GM12872 (cell line): ENCODE measurements at regions not wholly inside any gene's neighbourhood (a gene's known extent, or its start where the extent isn't known, plus 50 kb on each side); places are given as distances from the start of the nearest gene placed in this dataset.
A peak's percentile ranks its signal among the peaks of the same experiment; 100 is the strongest.

Experiments
- CTCF ChIP-seq: IDR thresholded peaks from 3 replicates; pipeline ENCODE4 v1.5.1; 2011; ENCODE audit warnings: low read depth, mild to moderate bottlenecking, low read length, moderate library complexity; ENCODE audit not compliant: insufficient read depth

- TF ChIP-seq CTCF, result no peak
Measured at GRCh38 chr7:25850216-25850615, 301.8 kb upstream of the NFE2L3 start.

- TF ChIP-seq CTCF, result no peak
Measured at GRCh38 chr7:25850735-25851134, 301.3 kb upstream of the NFE2L3 start.

DNA sequence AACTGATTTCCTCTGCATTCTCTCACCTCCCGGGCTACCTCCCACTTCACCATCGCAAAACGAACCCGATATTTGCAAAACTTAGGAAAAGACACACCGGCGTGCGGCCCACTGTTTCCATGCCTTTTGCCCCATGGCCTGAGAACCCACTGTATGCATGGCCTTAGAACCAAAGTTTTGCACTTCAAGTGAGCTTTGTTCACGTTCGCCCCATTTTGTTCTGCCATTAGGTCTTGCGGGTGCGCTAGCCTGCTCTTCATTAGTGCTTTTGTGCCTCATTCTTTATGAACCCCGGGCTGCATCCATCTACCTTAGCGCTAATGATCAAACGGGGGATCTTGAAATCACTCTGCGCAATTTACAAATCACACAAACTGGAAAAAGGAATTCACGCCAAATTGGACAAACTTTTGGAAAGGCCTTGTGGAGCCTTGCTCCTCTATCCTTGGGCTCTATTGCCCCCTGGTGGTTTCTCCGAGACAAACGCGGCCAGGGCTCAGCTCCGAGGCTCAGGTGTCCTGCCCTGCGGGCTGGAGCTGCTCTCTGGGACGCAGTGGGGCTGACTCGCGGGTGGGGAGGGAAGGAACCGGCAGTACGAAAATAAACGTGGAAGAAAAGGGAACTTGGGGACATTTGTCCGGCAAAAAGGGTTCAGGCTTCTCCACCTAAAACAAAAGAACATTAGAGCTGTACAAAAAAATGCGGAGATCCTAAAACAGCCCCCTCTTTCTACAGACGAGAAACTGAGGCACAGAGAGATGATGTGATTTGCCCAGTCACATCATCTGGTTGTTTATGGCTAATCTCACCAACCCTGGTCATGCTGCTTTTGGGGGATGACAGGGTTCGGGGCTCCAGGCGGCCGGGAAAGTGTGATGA lies 300.4 kb upstream of the NFE2L3 start:
- TF ChIP-seq CTCF, result peak; percentile 90

DNA sequence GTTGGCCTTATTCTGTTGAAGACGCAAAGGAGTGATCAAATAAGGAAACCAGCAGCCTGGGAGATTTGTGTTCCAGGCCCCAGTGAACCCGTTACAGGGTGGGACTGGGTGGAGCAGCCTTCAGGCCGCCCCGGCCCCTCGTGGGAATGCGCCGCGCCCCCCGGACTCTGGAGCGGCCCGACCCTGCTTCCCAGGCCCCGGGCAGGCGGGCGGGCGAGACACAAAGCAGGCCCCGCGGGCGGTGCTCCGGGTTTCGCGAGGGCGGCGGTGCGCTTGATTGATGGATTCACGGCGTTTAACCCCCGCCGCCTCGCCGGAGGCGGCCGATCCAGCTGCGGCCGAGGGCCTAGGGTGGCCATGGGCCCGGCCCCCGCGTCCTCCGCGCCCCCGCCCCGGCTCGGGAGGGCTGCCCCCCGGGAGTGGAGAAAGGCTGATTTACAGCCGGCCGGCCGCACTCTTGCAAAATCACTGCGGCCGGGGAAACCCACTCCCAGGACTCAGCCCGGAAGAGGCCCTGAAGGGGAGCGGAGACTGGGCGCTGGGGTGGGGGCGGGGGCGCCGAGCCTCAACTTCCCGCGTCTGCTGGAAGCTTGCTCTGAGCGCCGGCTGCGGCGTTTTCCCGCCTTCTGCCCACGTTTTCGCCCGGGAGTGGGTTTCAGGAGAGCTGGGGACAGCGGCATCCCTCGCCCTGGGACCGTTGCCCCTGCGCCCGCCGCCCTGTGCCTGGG lies 299.6 kb upstream of the NFE2L3 start:
- TF ChIP-seq CTCF, result no peak

- TF ChIP-seq CTCF, result no peak
Measured at GRCh38 chr7:25852939-25853271, 299.1 kb upstream of the NFE2L3 start.

GRCh38 chr7:25853314-25853713 lies 298.7 kb upstream of the NFE2L3 start:
- TF ChIP-seq CTCF, result no peak

DNA sequence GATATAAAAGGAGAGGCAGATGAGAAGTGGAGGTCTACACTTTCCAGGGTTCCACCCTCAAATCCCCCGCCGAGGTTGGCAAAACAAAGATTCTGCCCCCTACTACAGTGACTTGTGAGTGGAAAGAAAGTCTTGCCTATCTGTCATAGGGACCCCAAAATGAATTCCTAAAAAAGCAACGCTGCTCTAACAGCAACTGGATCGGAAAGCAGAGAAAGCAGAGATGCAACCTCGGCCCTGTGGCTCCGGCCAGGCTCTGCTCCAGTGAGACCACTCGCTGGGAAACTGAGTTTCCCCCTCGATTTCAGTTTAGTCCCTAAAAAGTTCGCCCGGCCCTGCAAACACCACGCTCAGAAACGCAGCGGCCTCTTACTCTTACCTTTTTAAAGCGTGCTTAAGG lies 297.9 kb upstream of the NFE2L3 start:
- no peak for TF ChIP-seq CTCF
